Liver (tissue), 7 donors: ENCODE measurements at regions not wholly inside any gene's neighbourhood (a gene's known extent, or its start where the extent isn't known, plus 50 kb on each side); places are given as distances from the start of the nearest gene placed in this dataset.

Experiments used
- DNase-seq: peaks from one replicate; pipeline ENCODE4 v3.0.0-alpha.2; 2017; ENCODE audit warnings: low spot score
- H3K27ac ChIP-seq, 2 donors: one replicate each; pipeline ENCODE4 v1.7.0; 2013; ENCODE audit warnings: inconsistent platforms in 2 of 2, low read length in 2 of 2, control low read depth in 1 of 2, low read depth in 1 of 2, mild to moderate bottlenecking in 1 of 2
- H3K27me3 ChIP-seq, 4 donors: one replicate each; pipeline versions ENCODE4 v1.6.1 to v1.7.0; 2013; ENCODE audit warnings: low read length in 3 of 4, inconsistent platforms in 1 of 4, mild to moderate bottlenecking in 1 of 4, moderate library complexity in 1 of 4; ENCODE audit not compliant: control insufficient read depth in 4 of 4, insufficient read depth in 4 of 4
- H3K36me3 ChIP-seq, 4 donors: one replicate each; pipeline versions ENCODE4 v1.6.1 to v1.7.0; 2013; ENCODE audit warnings: low read length in 3 of 4, mild to moderate bottlenecking in 3 of 4, low read depth in 1 of 4, moderate library complexity in 1 of 4; ENCODE audit not compliant: control insufficient read depth in 4 of 4, insufficient read depth in 3 of 4
- H3K4me1 ChIP-seq, 4 donors: one replicate each; pipeline versions ENCODE4 v1.6.1 to v1.7.0; 2013; ENCODE audit warnings: low read length in 3 of 4, mild to moderate bottlenecking in 3 of 4, moderate library complexity in 1 of 4; ENCODE audit not compliant: control insufficient read depth in 4 of 4, insufficient read depth in 4 of 4
- H3K4me3 ChIP-seq, 3 donors: one replicate each; pipeline versions ENCODE4 v1.6.1 to v1.7.0; 2013; ENCODE audit warnings: low read length in 3 of 3, control low read depth in 1 of 3, low read depth in 1 of 3, mild to moderate bottlenecking in 1 of 3
- H3K9ac ChIP-seq, 2 donors: one replicate each; pipeline ENCODE4 v1.7.0; 2013; ENCODE audit warnings: low read length in 2 of 2, mild to moderate bottlenecking in 2 of 2, moderate library complexity in 2 of 2, control low read depth in 1 of 2, low read depth in 1 of 2
- H3K9me3 ChIP-seq, 4 donors: one replicate each; pipeline versions ENCODE4 v1.6.1 to v1.7.0; 2013; ENCODE audit warnings: low read length in 3 of 4; ENCODE audit not compliant: control insufficient read depth in 4 of 4
- EGR1 ChIP-seq, 2 donors: IDR thresholded peaks; 2 replicates each; pipeline ENCODE4 v1.6.1; 2016 to 2018; ENCODE audit warnings: antibody characterized with exemption in 2 of 2, low read depth in 2 of 2
- FOXA1 ChIP-seq: IDR thresholded peaks from 2 replicates; pipeline ENCODE4 v1.6.1; 2016; ENCODE audit warnings: antibody characterized with exemption
- FOXA2 ChIP-seq: IDR thresholded peaks from 2 replicates; pipeline ENCODE4 v1.6.1; 2016; ENCODE audit warnings: antibody characterized with exemption
- HNF4G ChIP-seq: IDR thresholded peaks from 2 replicates; pipeline ENCODE4 v1.6.1; 2016; ENCODE audit warnings: antibody characterized with exemption
- JUND ChIP-seq, 2 donors: IDR thresholded peaks; 2 replicates each; pipeline ENCODE4 v1.6.1; 2016; ENCODE audit warnings: antibody characterized with exemption in 2 of 2
- NR2F2 ChIP-seq: IDR thresholded peaks from 2 replicates; pipeline ENCODE4 v1.6.1; 2016; ENCODE audit warnings: antibody characterized with exemption
- RAD21 ChIP-seq, 2 donors: IDR thresholded peaks; 2 replicates each; pipeline ENCODE4 v1.6.1; 2016; ENCODE audit warnings: antibody characterized with exemption in 2 of 2, mild to moderate bottlenecking in 2 of 2
- REST ChIP-seq: IDR thresholded peaks from 2 replicates; pipeline ENCODE4 v1.6.1; 2016; ENCODE audit warnings: antibody characterized with exemption, mild to moderate bottlenecking
- RXRA ChIP-seq, 2 donors: IDR thresholded peaks; 2 replicates each; pipeline ENCODE4 v1.6.1; 2017 to 2018; ENCODE audit warnings: antibody characterized with exemption in 2 of 2, mild to moderate bottlenecking in 1 of 2
- TAF1 ChIP-seq: conservative IDR thresholded peaks from 2 replicates; pipeline ENCODE4 v1.6.1; 2016; ENCODE audit warnings: antibody characterized with exemption, mild to moderate bottlenecking
- WGBS: extraction: QIAGEN DNeasy Blood & Tissue Kit; methylation state at CpG from one replicate; pipeline ENCODE4 v1.1.7; 2013; 5-methylcytosine and 5-hydroxymethylcytosine counted together
- TF ChIP-seq, protein P1 (sequence below): IDR thresholded peaks from 2 replicates; pipeline ENCODE4 v1.6.1; 2016; ENCODE audit warnings: antibody characterized with exemption
- donor health status: healthy.
- donor health status: healthy.
- donor health status: healthy.
- donor health status: healthy.

- Histone ChIP-seq H3K4me1 (no peaks in the 10 kb centered on the region), H3K36me3 (no peaks in the 10 kb centered on the region), H3K27me3 (peaks cover 0 to 4% (median 0%) of the 10 kb centered on the region in 4 donors), H3K9ac (no peak overlapping the region), H3K27ac (no peak overlapping the region), H3K4me3 (no peak overlapping the region), H3K9me3 (no peaks in the 10 kb centered on the region)
- TF ChIP-seq RAD21 (IDR thresholded peaks at IDR 0.05): no peak
- no peak for DNase-seq
Observed at GRCh38 chr3:148395821-148396220, 301.9 kb upstream of the AGTR1 start.

GRCh38 chr3:148400754-148401153 lies 296.9 kb upstream of the AGTR1 start:
- Histone ChIP-seq H3K27me3 (peaks cover 0 to 4% (median 0%) of the 10 kb centered on the region in 4 donors), H3K9me3 (no peaks in the 10 kb centered on the region), H3K4me1 (no peaks in the 10 kb centered on the region), H3K36me3 (no peaks in the 10 kb centered on the region), H3K27ac (no peak overlapping the region), H3K4me3 (no peak overlapping the region), H3K9ac (no peak overlapping the region)
- DNase-seq: no peak
- WGBS: 92% methylated on average over 1 of the region's 1 CpG
- TF ChIP-seq JUND (IDR thresholded peaks at IDR 0.05): no peak
- TF ChIP-seq NR2F2: peak; percentile 39

DNA sequence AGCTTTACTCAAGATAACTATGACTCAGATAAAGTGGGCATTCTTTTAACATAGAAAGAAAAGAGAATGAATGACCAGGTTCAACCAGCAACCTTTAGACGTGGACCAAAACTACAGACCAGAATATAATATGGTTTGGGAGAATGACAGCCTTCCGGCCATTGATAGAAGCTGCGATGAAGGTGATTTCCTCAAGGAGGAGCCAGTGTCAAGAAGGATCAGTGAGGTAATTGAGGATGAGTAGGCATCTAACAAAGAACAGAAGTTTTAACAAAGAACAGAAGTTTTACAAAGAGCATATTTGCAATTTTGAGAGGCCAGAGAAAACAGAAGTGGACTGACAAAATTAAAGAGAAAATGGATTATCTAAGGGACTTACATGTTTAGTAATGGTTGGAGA lies 289.0 kb upstream of the AGTR1 start:
- TF ChIP-seq TAF1 (no peak), FOXA2 (no peak), HNF4G (no peak), FOXA1 (no peak), RAD21 (IDR thresholded peaks at IDR 0.05) (no peak), REST (no peak), RXRA (IDR thresholded peaks at IDR 0.05) (no peak), EGR1 (IDR thresholded peaks at IDR 0.05; ENCODE audit: low read depth in 2 of 2) (no peak)
- TF ChIP-seq, protein P1, sequence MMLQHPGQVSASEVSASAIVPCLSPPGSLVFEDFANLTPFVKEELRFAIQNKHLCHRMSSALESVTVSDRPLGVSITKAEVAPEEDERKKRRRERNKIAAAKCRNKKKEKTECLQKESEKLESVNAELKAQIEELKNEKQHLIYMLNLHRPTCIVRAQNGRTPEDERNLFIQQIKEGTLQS: no peak
- 90% methylated on average over 3 of the region's 3 CpGs for WGBS
- no peak overlapping the region for H3K4me3 ChIP-seq

DNA sequence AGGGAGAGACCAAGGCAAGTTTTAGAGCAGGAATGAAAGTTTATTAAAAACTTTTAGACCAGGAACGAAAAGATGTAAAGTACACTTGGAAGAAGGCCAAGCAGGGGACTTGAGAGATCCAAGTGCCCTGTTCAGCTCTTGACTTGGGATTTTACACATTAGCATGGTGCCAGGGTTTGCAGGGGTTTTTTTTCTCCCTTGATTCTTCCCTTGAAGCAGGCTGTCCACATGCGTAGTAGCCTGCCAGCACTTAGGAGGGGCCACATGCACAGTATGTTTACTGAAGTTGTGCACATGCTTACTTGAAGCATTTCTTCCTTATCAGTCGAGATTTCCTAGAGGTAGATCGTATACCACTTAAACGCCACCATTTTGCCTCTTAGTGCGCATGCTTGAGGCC lies 277.5 kb upstream of the AGTR1 start:
- Histone ChIP-seq H3K36me3 (no peaks in the 10 kb centered on the region), H3K27me3 (no peaks in the 10 kb centered on the region), H3K4me3 (no peak overlapping the region), H3K9ac (no peak overlapping the region), H3K4me1 (no peaks in the 10 kb centered on the region), H3K27ac (no peak overlapping the region), H3K9me3 (no peaks in the 10 kb centered on the region)
- TF ChIP-seq RAD21 (IDR thresholded peaks at IDR 0.05): no peak
- WGBS: 86% methylated on average over 6 of the region's 6 CpGs
- no peak for DNase-seq

More for the DNA sequence above, 289.0 kb upstream of the AGTR1 start:
- no peak for DNase-seq
- H3K4me1 ChIP-seq: no peaks in the 10 kb centered on the region
- no peak overlapping the region for H3K27ac ChIP-seq
- no peaks in the 10 kb centered on the region for H3K36me3 ChIP-seq
- H3K27me3 ChIP-seq: no peaks in the 10 kb centered on the region
- H3K9ac ChIP-seq: no peak overlapping the region
- H3K9me3 ChIP-seq: no peaks in the 10 kb centered on the region
